ENCODE measurements at regions not wholly inside any gene's neighbourhood (a gene's known extent, or its start where the extent isn't known, plus 50 kb on each side); places are given as distances from the start of the nearest gene placed in this dataset.

- no peak for DNase-seq
- H3K27me3 ChIP-seq: no peaks in the 10 kb centered on the region
- intact Hi-C loops (cut with DNase I; ENCODE audit: low total_unique reads): no loop called here
- H3K4me1 ChIP-seq: no peaks in the 10 kb centered on the region
- H3K4me3 ChIP-seq: no peak overlapping the region
- TF ChIP-seq POLR2A (IDR thresholded peaks at IDR 0.05): no peak
- no peak for TF ChIP-seq CTCF (IDR thresholded peaks at IDR 0.05)
- no peak overlapping the region for H3K27ac ChIP-seq
- H3K36me3 ChIP-seq: no peaks in the 10 kb centered on the region
- H3K9me3 ChIP-seq: no peaks in the 10 kb centered on the region
Observed at GRCh38 chr10:131480066-131480465, 168.5 kb upstream of the TCERG1L start.

GRCh38 chr10:131480861-131481260 is 169.3 kb upstream of the TCERG1L start:
- no peaks in the 10 kb centered on the region for H3K36me3 ChIP-seq
- no peaks in the 10 kb centered on the region for H3K9me3 ChIP-seq
- H3K27ac ChIP-seq: no peak overlapping the region
- intact Hi-C loops (cut with DNase I; ENCODE audit: low total_unique reads): no loop called here
- no peak for DNase-seq
- H3K4me3 ChIP-seq: no peak overlapping the region
- no peaks in the 10 kb centered on the region for H3K27me3 ChIP-seq
- TF ChIP-seq POLR2A (IDR thresholded peaks at IDR 0.05) (no peak), CTCF (IDR thresholded peaks at IDR 0.05) (no peak)
- H3K4me1 ChIP-seq: no peaks in the 10 kb centered on the region

GRCh38 chr10:131485732-131486131 is 174.2 kb upstream of the TCERG1L start:
- TF ChIP-seq CTCF (IDR thresholded peaks at IDR 0.05) (no peak), POLR2A (IDR thresholded peaks at IDR 0.05) (no peak)
- Histone ChIP-seq H3K27me3 (no peaks in the 10 kb centered on the region), H3K4me1 (no peaks in the 10 kb centered on the region), H3K4me3 (no peak overlapping the region), H3K27ac (no peak overlapping the region), H3K36me3 (no peaks in the 10 kb centered on the region), H3K9me3 (no peaks in the 10 kb centered on the region)
- intact Hi-C loops (cut with DNase I; ENCODE audit: low total_unique reads): no loop called here
- DNase-seq: no peak

GRCh38 chr10:131487822-131488221 is 176.3 kb upstream of the TCERG1L start:
- H3K27me3 ChIP-seq: no peaks in the 10 kb centered on the region
- intact Hi-C loops (cut with DNase I; ENCODE audit: low total_unique reads): no loop called here
- TF ChIP-seq POLR2A (IDR thresholded peaks at IDR 0.05): no peak
- TF ChIP-seq CTCF (IDR thresholded peaks at IDR 0.05): no peak
- no peak overlapping the region for H3K27ac ChIP-seq
- no peak overlapping the region for H3K4me3 ChIP-seq
- no peaks in the 10 kb centered on the region for H3K4me1 ChIP-seq
- no peak for DNase-seq
- no peaks in the 10 kb centered on the region for H3K9me3 ChIP-seq
- no peaks in the 10 kb centered on the region for H3K36me3 ChIP-seq

- no peaks in the 10 kb centered on the region for H3K9me3 ChIP-seq
- TF ChIP-seq POLR2A (IDR thresholded peaks at IDR 0.05): no peak
- TF ChIP-seq CTCF (IDR thresholded peaks at IDR 0.05): no peak
- no peak overlapping the region for H3K27ac ChIP-seq
- H3K27me3 ChIP-seq: no peaks in the 10 kb centered on the region
- no peaks in the 10 kb centered on the region for H3K4me1 ChIP-seq
- intact Hi-C loops (cut with DNase I; ENCODE audit: low total_unique reads): no loop called here
- no peaks in the 10 kb centered on the region for H3K36me3 ChIP-seq
- H3K4me3 ChIP-seq: no peak overlapping the region
- no peak for DNase-seq
Observed at GRCh38 chr10:131490991-131491594, 179.6 kb upstream of the TCERG1L start.

Data from uterus (tissue), 3 donors.